Esophagus squamous epithelium (tissue), 4 donors: ENCODE measurements at regions not wholly inside any gene's neighbourhood (a gene's known extent, or its start where the extent isn't known, plus 50 kb on each side); places are given as distances from the start of the nearest gene placed in this dataset.

ENCODE experiments used
- POLR2A ChIP-seq, 4 donors: fragments of 450-650 bp; IDR thresholded peaks; one replicate each; pipeline ENCODE4 v1.6.1; 2017; ENCODE audit warnings: antibody characterized with exemption in 4 of 4, mild to moderate bottlenecking in 4 of 4, moderate library complexity in 3 of 4
- TF ChIP-seq, protein P1 (sequence below), 6 experiments: fragments of 450-650 bp in 4 of 6; fragments of 200-600 bp in 2 of 6; sonication (generic) in 2 of 6; IDR thresholded peaks; one replicate each; pipeline ENCODE4 v1.5.1; 2016 to 2019; ENCODE audit warnings: antibody characterized with exemption in 6 of 6, mild to moderate bottlenecking in 4 of 6, moderate library complexity in 4 of 6

DNA sequence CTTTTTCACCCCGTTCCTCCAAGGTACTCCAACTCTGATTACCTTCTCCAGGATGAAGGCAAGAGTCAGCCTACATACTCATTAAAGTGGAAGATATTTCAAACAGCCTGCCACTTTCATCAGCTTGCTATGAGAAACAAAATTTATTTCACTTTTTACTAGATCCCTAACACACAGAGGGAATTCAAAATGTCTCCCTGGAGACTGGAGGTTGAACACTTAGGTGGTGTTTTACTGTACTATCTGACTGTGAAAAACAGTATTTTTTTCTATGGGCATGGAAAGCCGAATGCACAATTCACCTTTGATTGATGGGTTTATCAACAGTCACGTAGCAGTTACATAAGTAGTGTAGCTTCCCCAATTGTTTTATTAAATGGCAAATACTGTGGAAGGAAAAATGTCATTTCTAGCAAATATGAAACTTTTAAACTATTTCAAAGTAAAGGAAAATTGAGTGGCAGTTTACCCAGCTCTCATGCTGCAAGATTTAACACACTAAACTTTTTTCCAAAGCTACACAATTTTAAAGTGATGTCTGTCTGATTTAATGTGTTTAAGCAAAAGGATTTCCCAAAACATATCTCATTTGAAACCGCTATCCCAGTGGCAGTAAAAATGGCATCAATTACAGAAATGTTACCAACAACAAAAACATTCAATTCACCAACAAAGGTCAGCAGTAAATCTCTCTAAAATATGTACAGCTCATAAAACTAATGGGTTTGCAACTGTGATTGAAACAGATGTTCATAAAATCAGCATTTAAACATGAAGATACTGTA is 125.0 kb upstream of the TLE4 start:
- TF ChIP-seq, protein P1, sequence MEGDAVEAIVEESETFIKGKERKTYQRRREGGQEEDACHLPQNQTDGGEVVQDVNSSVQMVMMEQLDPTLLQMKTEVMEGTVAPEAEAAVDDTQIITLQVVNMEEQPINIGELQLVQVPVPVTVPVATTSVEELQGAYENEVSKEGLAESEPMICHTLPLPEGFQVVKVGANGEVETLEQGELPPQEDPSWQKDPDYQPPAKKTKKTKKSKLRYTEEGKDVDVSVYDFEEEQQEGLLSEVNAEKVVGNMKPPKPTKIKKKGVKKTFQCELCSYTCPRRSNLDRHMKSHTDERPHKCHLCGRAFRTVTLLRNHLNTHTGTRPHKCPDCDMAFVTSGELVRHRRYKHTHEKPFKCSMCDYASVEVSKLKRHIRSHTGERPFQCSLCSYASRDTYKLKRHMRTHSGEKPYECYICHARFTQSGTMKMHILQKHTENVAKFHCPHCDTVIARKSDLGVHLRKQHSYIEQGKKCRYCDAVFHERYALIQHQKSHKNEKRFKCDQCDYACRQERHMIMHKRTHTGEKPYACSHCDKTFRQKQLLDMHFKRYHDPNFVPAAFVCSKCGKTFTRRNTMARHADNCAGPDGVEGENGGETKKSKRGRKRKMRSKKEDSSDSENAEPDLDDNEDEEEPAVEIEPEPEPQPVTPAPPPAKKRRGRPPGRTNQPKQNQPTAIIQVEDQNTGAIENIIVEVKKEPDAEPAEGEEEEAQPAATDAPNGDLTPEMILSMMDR (IDR thresholded peaks at IDR 0.05), result no peak
- TF ChIP-seq POLR2A (IDR thresholded peaks at IDR 0.05), result no peak
